Suppressor macrophage treated with lipopolysaccharide for 4 hours (primary cell): ENCODE measurements at regions not wholly inside any gene's neighbourhood (a gene's known extent, or its start where the extent isn't known, plus 50 kb on each side); places are given as distances from the start of the nearest gene placed in this dataset.
A peak's percentile ranks its signal among the peaks of the same experiment; 100 is the strongest.

Source experiments
- DNase-seq: peaks from one replicate; pipeline ENCODE4 v3.0.0-alpha.2; 2020

GRCh38 chr4:20354120-20354519, 102.4 kb downstream of the SLIT2 start:
- no peak for DNase-seq

DNA sequence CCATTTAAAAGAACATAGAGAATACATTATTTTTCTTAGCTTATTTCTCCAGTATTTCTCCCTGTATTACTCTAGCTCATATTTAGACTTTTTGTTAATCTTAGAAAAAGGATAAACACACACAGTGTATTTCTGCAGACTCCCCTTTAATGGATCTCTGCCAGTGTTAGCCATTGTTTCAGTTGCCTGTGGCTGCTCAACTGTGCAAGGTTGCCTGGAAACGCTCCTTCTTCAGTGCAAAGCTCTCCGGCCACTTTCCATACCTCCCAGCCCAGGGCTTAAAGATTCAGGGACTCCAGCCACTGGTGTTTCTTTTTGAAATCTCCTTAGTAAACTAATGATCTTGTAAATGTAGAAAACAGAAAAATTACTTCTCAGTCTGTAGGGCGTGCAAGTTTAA, 104.9 kb downstream of the SLIT2 start:
- DNase-seq: no peak

- DNase-seq: no peak
Observed at GRCh38 chr4:20358110-20358509, 106.4 kb downstream of the SLIT2 start.

- peak; percentile 1 for DNase-seq
Observed at GRCh38 chr4:20359692-20360091, 108.0 kb downstream of the SLIT2 start.

DNA sequence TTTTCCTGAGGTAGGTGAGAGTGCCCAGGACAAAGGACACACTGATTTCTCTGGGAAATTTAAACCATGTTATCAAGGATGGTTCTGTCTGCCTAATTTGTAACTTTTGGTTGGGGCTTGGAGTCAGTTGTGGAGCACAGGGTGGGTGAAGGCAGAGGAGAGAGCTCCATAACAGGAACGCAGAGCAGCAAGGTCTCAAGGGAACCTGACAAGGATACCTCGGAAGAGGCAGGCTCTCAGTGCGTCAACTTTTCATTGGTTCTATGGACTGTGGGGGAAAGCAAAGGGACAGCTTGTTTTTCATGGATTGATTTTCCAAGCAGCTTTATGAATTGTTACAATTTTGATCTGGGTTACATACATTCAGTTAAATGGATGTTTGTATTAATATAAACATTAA, 110.4 kb downstream of the SLIT2 start:
- no peak for DNase-seq

DNA sequence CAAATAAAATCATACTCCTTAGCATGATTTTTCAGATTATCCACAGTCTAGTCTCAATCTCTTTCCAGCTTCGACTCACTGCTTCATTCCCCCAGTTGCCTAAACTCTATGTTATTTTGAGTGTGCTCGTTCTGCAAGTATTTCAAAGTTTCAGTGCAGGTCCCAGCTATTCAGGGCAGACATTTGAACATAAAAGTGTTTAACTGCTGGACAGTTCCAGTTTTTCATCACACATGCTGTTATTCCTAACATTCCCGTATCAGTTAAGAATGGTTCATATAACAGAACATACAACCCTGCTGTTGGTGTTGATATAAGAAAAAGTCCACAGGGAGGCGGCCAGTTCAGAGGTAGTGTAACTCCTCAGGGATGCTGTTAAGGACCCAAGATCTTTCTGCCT, 113.3 kb downstream of the SLIT2 start:
- no peak for DNase-seq

DNA sequence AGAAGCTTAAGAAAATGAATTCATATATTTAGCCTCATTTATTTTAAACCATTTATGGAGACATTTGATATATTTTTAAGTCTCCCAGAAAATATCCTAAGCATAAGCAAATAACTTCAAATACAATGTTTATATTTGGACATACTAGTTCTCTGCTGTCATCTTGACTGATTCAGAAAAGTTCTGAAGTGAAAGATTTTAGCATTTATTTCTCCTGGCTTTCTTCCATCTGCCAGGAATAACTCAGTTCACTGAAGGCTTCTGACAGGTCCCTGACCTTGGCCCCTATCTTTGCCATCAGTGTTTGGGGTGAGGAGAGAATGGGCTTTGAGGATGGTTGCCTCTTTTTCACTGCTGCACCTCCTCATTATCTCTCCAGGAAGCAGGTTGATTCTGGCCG, 115.7 kb downstream of the SLIT2 start:
- no peak for DNase-seq

GRCh38 chr4:20368926-20369325, 117.2 kb downstream of the SLIT2 start:
- DNase-seq: no peak

DNA sequence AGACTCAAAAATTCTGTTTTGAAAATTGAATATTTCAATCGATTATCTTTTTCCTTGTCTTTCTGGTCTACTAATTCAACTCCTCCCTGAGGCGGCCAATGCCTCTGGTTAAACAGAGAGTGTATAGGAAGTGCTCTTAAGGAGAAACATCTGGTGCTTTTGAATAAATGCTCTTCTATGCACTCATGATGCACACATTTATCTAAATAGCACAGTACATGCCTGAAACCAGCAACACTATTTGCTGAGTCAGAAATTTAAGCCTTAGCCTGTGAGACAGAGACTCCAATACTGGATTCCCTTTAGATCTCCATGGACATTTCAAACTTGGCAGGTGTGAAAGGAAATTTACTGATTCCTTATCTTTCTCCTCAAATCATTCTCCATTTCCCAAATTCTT, 118.6 kb downstream of the SLIT2 start:
- no peak for DNase-seq

DNA sequence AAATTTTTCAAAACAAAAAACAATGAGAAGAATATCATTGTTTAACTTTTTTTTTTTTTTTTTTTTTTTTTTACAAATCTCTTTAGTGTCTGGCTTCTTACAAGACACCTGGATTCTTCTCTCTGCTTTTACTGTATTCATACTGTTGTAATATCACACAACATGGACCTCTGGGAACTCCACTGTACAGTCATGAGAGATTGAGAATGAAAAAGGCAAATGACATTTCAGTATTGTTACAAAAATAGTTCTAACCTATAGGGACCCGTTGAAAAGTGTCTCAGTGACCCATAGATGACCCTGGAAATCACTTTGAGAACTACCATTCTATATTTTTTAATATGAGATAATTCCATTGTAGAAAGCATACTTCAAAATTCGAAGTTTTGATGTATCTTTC, 124.4 kb downstream of the SLIT2 start:
- no peak for DNase-seq

GRCh38 chr4:20378181-20378580, 126.5 kb downstream of the SLIT2 start:
- no peak for DNase-seq

DNA sequence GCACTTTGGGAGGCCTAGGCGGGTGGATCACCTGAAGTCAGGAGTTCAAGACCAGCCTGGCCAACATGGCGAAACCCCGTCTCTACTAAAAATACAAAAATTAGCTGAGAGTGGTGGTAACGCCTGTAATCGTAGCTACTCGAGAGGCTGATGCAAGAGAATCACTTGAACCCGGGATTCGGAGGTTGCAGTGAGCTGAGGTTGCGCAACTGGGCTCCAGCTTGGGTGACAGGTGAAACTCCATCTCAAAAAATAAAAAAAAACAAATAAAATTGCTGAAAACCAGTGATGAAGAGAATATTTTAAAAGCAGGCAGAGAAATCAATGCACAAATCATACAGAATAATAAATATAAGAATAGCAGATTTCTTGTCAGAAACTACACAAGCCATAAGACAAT, 129.3 kb downstream of the SLIT2 start:
- no peak for DNase-seq

DNA sequence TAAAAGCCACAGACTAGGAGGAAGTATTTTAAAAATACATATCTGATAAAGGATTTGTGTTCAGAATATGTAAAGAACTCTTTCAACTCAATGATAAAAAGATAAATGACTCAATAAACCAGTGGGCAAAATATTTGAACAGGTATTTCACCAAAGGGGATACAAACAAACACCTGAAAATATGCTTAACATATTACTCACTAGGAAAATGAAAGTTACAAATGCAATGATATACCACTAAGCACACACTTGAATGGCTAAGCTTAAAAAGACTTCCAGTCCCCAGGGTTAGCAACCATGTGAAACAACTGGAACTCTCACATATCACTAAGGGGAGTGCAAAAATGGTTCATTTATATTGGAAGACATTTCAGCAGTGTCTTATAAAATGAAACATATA, 131.6 kb downstream of the SLIT2 start:
- DNase-seq: no peak

- no peak for DNase-seq
Observed at GRCh38 chr4:20383969-20384368, 132.3 kb downstream of the SLIT2 start.

DNA sequence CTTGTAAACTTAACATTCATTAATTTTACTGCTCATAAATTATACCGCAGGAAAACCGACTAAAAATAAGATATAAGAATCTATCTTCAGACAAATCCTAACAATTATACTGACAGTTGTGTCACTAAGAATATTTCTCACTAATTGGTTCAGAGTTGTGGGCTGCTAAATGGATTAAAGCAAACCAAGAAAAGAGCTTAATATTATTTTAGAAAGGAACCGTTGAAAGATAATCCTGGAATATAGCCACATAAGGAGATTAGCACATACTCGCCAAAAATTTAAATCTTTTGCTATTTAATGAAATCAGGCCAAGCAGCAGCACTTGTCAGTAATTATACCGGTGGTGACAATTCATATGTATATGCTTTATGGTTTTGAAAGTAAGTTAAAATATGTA, 132.8 kb downstream of the SLIT2 start:
- DNase-seq: no peak

DNA sequence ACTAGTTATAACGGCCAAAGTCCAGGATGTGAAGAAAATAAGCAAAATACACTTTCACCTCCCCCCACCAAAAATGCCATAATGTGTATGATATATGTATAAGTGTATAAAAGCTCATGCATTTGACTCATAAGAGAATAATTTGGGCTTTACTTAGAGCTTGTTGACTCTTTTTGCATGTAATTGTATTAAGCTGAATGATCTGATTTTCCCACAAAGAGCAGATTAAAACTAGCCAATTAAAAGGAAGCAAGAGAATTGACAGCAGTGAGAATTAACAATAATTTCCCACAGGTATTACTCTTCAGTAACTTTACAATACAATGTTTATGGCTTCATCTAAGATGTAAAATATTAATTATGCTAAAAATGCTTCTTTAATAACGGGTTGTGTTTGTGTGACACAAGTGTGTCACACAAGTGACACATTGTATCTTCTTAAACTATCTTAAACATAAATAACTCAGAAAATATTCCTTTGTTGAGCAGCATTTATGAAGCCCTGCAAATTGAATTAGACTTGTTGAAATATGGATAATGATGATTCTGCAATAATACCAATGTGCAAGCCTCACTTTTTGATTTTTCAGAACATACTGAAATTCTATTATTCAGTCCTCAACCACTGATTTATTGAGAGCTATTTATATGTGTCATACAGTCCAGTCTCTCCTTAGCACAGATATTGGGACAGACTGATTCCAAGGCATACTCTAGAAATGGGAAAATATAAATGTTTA, 134.5 kb downstream of the SLIT2 start:
- no peak for DNase-seq

DNA sequence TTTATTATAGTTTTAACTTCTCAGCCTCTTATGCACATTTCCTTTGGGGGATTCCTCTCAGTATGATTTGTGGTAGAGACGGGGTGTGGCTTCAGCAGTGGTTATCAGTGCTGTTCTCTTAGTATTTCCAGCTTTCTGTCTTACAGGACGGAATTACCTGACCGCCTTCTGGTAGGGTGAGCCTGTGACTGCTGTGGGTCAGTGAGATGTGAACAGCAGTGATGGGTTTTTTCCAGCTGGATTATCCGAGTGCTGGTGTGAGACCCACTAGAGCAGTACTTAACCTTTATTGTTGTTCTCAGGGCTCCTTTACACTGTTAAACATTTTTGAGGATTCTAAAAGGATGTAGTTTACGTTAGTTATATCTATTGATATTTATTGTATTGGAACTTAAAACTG, 135.2 kb downstream of the SLIT2 start:
- no peak for DNase-seq

- DNase-seq: no peak
Observed at GRCh38 chr4:20391198-20391597, 139.5 kb downstream of the SLIT2 start.

GRCh38 chr4:20391912-20392311, 140.2 kb downstream of the SLIT2 start:
- DNase-seq: no peak

- no peak for DNase-seq
Observed at GRCh38 chr4:20393486-20394100, 141.9 kb downstream of the SLIT2 start.

DNA sequence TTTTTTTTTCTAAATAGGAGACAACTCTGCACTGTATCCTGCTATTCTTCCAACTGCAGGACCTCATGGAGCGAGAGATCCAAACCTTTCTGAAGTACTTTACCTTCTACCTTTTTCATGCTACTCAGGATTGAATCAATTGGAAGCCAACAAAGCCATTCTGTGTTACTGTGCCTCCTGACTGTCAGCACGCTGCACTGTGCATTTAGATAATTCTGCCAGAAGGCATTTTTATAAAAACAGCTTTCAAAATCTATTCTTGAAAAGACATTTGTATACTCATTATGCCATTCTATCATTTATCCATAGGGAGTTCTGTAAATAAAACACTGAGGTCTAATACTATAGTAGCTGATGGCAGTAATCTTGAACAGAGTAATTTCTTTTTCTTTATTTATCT, 142.8 kb downstream of the SLIT2 start:
- no peak for DNase-seq

GRCh38 chr4:20395160-20395773, 143.6 kb downstream of the SLIT2 start:
- DNase-seq: peak; percentile 63

DNA sequence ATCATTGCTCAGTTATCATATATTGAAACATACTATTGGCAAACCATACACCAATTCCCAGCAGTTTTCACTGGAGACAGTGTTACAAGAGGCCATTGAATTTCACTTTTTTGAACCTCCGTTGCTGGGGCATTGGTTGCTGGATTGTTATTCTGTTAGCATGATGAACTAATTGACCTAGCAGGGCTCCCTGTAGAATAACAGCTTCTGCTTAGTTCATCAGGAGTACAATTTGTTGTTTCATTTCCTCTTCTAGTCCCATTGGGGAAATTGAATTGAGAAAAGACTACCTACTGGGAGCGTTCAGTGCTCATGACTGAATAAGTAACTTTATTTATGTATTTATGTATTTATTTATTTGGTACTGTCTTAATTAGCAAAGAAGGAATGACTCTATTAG, 151.6 kb downstream of the SLIT2 start:
- peak; percentile 4 for DNase-seq

- DNase-seq: no peak
Observed at GRCh38 chr4:20403846-20404245, 152.1 kb downstream of the SLIT2 start.

GRCh38 chr4:20408611-20409010, 156.9 kb downstream of the SLIT2 start:
- no peak for DNase-seq
